HG03064 (cell line): ENCODE measurements at regions not wholly inside any gene's neighbourhood (a gene's known extent, or its start where the extent isn't known, plus 50 kb on each side); places are given as distances from the start of the nearest gene placed in this dataset.

Source experiments
- ATAC-seq: cut with Tn5 transposase; IDR thresholded peaks from one replicate; pipeline ENCODE4 v1.9.1; 2021; ENCODE audit warnings: low read depth; ENCODE audit not compliant: unreplicated experiment

DNA sequence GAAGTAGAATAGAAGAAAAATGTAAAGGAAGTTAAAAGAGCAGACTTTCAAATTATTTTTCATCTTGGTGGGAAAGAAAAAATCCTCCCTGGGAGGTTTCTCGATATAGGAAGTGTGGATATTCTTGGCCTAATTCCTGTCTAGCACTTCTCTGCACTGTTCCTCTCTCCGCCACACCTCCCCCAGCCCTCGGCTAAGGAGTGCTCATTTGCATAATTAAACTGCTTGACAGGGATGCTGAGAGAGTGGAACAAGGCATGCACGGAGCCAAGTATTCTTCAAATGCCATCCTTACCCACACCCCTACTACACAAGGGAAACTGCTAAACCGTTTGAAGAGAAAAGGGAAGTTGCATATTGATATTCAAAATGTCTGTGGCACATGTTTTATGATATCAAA is 511.0 kb upstream of the HTR2A start:
- ATAC-seq = no peak

DNA sequence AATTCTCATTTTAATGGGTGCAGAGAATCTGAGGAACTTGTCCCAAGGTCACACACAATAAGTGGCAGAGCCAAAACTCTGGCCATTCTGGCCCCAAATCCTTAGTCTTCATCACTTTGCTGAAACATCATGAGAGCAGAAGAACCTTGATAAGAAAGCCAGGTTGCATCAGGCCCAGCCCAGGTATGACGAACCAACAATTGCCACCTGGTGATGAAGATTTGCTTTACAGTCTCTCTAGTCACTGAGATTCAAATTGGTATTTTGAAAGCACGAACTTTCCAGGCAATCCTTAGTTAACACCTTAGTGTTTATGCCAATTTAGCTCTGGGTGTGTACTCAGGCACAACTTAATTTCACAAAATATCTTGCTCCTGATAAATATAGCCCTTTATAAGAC is 502.7 kb upstream of the HTR2A start:
- no peak for ATAC-seq

DNA sequence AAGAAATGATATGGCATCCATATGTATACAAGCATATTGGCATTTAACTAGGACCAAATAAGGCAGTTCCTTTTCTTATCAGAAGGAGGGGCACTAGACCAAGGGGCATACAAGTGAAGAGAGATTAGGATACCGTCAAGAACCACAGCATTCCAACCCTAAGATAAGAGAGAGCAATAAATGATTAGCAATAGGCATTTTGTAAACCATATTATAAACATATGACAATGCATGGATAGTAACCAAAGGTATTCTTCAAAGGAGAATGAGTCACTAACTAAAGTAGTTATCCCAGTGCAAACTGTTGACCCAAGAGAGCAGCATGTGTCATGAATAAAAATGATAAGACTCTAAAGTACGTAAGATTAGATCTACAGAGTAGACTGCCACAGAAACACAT is 500.9 kb upstream of the HTR2A start:
- no peak for ATAC-seq

DNA sequence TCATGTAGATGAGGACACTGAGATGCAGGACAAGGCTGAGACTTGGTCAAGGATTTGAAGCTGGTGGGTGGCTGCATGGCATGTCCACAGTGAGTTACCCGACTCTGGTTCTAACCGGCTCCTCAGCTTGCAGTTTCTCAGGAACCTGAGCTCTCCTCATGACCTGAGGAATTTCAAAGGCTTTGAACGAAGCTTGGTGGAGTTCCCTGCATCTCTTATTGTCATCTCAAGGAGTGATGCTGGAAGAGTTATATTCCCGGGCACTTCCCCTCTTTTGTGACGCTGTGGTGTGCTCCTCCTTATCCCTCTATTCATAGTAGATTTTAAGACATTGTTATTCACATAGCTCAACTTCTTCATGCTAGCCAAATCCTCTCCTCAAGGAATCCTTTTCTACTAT is 500.1 kb upstream of the HTR2A start:
- ATAC-seq = no peak

DNA sequence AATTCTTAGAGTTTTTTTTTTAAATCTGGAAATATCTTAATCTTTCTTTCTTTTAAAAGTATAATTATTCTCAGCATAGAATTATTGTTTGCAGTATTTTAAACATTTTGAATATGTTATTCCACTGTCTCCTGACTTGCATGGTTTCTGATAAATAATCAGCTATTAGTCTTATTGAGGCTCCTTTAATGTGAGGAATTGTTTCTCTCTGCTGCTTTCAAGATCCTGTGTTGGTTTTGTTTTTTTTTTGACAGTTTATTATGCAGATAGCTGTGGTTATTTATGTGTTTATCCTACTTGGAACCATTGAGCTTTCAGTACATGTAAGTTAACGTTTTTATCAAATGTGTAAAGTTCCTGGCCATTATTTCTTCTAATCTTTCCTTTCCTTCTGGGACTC is 477.9 kb upstream of the HTR2A start:
- ATAC-seq = no peak

DNA sequence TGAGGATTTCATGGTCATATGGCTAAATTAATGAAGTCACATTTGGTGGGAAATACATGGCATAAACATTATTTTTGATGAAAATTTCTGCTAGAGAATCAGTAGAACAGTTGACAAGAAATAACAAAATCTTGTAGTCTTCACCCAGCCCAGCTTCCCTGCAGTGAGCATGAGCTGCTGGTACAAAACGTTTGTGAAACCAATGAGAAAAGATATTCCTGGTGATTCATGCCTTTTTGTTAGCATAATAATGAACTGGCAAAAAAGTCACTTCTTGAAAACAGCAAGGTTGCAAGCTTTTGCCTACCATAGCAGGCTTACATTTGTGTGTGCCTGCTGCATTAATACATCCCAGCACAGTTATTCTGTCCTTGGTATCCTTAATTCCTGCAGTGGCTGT is 475.9 kb upstream of the HTR2A start:
- ATAC-seq = no peak

DNA sequence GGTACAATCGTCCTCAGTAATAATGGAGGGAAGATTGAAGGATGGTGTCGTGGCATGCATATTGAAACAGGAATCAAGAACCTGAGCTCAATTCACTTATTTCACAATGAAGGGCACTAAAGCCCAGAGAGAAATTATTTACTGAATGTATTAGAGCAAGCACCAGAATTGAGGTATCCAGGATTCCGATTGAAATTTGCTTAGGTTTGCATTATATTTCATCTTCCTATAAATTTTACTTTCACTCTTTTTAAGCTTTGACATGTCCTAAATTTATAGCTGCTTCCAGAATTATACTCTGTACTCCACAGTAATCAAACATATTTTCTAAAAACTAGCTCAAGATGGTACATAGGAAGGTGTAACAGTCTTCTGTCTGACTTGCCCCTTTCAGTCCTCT is 454.9 kb upstream of the HTR2A start:
- no peak for ATAC-seq

DNA sequence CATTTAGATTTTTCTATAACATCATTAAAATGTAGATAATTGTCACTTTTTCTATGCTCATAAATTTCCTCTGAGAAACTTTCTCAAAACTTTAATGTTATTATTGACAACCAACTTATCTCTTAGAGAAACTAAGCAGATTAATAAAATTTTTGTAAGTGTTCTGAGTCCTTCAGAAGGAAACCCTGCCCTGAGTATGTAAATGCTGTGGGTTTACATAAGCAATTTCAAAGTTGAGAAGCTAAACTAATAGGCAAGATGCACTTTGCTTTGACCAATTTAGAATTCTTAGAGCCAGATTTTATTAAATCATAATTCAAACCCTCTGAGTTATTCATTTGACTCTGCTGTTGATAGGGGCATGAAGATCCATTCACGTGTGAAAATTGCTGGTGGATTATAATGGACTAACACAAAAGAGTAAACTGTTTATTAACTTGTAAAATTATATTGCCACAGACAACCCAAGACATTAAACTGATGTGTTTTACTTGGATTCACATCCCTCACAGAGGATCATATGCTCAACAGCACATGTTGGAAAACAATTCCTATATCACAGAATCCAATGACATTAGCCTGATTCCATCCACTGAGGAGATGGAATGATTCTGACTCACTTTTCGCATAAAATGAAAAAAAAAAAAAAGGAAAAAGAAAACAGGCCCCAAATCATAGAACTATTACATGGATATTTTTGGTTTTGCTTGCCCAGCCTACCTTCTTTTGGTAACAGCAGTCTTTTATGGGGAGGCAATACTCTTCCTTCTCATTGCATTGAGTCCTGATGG is 453.7 kb upstream of the HTR2A start:
- no peak for ATAC-seq

DNA sequence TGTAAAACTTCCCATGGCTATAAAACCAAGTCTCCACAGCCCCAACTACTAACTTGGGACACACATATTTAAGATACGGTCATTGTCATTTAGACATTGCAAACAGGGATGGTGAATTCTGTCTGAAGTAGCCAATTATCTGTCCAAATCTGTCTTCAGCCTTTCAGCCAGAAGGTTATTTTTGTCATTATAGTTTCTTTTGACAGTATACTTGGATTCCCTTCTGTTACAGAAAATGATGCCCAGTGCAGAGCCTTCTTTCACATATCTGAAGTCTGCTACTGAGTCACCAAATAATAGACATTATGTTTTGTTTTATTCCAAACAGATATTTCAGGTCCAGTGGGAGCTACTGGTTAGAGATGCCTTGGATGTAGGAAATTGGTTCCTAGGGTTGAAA is 452.4 kb upstream of the HTR2A start:
- no peak for ATAC-seq

DNA sequence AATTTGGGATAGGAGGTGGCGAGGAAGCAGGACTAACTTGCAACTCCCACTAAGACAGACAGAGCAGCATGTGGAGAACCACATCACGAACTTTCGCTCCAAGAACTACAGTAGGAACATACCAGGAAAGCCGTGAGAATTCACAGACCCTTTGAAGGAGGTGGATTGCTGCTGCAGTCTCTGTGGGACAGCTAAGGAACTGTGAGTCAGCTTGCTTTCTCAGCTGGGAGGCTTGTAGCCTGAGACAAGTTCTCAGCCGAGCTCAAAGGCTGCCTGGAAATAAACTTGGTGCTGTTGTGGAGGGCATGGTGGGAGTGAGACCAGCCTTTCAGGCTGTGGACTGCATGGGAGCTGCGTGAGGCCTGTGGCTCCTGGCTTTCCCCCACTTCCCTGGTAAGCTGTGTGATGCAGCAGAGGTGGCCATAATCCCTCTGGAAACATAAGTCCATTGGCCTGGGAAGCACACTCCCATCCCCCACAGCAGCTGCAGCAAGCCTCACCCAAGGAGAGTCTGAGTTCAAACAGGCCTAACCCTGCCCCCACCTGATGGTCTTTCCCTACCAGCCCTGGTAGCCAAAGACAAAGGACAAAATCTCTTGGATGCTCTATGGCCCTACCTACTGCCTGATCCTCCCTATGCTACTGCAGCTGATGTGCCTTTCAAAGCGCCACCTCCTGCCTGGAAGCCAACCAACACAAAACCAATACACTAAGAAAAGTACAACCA is 441.1 kb upstream of the HTR2A start:
- no peak for ATAC-seq

DNA sequence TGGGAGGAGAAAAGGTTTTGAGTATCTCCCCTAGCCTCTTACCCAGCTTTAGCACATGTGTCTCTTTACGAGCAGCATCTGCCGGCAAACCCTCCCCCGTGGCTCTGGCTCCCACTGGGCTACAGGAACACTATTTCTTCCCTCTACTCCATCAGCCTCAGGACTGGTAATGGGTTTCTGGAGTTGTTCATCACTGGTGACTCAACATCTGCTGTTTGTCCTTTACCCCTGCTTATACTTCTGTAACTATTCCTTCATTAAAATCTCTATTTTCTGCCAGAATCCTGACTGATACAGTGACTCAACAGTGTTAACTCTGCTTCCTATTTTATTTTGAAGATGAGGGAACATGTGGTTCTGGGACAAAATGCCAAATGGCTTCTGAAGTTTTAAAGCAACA is 437.3 kb upstream of the HTR2A start:
- ATAC-seq = no peak

DNA sequence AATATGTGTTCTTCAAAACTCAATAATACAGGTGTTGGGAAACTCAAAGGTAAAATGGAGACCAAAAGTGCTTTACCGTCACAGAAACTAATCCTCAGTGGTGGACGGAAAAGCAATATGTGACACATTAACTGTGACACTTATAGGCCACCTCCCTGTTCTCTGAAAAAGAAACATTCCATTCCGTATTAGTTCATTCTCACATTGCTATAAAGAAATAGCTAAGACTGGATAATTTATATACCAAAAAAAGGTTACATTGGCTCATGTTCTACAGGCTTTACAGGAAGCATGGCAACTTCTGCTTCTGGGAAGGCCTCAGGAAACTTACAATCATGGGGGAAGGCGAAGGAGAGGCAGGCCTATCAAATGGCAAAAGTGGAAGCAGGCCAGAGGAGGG is 435.3 kb upstream of the HTR2A start:
- no peak for ATAC-seq

DNA sequence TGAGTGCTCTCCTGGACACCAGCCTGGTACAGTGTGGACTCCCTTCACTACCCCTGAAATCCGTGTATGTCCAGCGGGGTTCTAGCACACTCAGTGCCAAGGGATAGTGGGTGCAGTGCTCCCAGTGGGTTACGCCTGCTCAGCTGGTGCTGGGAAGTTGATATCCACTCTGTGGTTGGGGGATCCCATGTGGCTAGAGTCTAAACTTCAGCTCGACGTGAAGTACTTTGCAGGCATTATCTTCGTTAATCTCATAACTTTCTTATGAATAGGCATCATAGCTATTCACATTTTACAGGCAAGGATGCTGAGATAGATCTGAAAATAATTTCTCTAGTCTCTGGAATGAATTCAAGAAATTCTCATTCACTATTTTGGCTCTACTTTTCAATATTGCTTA is 433.2 kb upstream of the HTR2A start:
- ATAC-seq = no peak

DNA sequence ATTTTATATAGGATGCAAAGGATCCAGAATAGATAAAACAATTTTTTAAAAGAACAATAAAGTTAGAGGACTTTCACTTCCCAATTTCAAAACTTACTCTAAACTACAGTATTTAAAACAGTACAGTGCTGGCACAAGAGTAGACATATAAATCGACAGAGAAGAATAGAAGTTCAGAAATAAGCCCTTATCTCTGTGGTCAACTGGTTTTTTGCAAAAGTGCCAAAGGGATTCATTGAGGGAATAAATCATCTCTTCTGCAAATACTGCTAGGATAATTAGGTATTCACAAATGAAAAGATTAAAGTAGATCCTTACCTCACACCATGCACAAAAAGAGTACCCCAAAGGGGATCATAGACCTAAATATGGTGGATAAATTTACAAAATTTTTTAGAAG is 431.0 kb upstream of the HTR2A start:
- ATAC-seq = no peak

DNA sequence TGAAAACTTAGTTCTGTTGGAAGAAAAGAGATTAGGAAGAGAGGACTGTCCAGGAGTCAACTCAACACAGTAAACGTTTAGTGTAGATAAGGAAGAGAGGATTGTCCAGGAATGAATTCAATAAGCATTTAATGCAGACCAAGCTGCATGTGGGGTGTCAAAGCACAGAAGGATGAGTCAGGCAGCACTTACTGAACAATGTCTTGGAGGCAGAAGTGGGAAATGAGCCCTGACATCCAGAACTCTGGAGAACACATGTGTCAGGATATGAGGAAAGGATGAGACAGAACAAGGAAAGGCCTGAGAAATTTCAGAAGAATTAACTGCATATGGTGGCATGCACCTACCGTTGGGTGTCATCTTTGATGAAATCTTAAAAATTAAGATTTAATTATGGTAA is 429.2 kb upstream of the HTR2A start:
- ATAC-seq = no peak

DNA sequence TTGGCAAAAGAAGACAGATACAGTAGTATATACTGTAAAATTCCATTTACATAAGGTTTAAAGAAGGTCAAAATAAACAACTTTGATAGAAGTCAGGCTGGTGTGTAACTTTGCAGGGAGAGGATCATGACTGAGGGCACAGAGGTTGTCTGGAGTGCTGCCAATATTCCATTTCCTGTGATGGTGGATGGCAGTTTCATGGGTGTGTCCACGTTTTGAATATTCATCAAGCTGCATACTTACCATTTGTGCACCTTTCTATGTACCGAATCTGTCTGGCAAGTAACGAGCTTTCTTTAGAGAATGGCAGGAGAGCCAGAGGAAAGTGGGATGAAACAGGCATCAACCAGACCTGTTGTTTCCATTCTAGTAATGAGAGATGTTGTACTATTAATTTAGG is 420.5 kb upstream of the HTR2A start:
- no peak for ATAC-seq

DNA sequence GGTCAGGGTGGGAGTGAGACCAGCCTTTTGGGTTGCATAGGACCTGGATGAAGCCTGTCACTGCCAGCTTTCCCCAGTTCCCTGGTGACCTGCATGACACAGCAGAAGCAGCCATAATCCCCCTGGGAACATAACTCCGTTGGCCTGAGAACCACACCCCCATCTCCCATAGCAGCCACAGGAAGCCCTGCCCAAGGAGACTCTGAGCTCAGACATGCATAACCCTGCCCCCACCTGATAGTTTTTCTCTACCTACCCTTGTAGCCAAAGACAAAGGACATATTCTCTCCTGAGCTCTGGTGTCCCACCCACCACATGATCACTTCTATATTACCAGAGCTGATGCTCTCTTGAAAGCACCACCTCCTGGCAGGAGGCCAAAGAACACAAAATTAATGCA is 413.5 kb upstream of the HTR2A start:
- ATAC-seq = no peak

DNA sequence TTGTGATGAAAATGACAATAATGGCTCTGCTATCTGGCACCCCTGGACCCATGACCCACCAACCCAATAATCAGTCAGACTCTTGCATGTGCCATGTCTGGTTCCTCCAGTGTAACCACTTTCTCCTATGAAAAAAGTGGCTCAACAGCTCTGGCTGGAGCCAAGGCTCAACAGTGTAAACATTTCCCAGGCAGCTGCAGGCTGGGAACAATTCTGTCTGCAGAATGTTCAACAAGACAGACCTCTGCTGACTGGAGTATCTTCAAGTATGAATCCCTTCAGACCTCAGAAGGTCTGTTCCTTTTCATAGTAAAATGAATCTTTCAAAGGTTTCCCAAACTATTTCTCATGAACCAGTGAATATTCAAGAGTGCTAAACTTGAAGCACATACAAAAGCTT is 410.1 kb upstream of the HTR2A start:
- ATAC-seq = no peak

DNA sequence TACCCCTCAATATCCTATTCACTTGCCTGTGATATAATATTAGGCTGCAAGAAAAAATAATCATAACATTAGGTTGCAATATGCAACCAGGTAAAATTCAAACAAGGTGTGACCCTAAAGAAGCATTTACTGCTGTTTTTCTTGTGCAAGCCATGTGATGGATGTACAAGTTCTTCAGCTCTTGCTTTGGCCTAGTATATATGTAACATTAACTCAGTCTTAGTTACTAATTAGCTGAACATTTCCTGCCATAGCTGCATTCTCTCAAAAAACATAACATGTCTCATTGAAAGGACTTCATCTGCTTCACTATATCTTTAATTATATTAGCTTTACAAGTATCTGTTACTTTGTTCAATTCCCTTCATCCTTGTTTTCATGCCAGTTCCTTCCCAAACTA is 406.8 kb upstream of the HTR2A start:
- ATAC-seq = no peak

DNA sequence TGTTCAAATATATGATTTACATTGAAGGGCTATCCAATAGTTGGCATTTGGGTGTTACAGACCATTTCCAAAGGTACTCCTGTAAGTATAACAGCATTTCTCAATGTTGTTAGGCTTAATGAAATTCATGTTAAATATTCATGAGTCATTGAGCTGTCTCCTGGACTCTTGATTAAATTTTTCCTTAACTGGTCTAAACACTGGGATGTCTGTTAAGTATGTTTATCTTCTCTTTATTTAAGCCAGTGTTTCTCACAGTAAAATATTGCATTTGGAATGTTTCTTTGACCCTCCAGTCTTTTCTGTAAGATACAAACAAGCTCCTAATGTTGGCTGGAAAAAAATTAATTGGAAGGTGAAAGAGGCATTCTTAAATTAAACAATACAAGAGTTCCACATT is 402.5 kb upstream of the HTR2A start:
- no peak for ATAC-seq

DNA sequence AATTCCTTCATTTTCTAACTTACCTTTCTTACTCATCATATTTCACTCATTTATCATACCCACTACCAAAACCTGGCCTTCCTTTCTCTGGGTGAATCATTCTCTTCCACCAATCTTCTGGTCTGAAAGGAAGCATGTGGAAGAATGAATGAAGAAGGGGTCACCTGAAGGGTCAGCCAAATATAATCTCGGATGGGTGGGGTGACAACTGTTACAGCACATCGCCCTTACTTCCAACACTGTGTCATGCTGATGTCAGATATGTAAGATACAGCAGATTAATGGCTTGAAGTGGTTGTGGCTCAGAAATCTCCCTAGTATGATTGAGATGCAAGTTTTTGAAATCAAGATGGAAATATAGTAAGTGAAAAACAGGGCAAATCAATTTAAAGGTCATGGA is 401.7 kb upstream of the HTR2A start:
- ATAC-seq = no peak

DNA sequence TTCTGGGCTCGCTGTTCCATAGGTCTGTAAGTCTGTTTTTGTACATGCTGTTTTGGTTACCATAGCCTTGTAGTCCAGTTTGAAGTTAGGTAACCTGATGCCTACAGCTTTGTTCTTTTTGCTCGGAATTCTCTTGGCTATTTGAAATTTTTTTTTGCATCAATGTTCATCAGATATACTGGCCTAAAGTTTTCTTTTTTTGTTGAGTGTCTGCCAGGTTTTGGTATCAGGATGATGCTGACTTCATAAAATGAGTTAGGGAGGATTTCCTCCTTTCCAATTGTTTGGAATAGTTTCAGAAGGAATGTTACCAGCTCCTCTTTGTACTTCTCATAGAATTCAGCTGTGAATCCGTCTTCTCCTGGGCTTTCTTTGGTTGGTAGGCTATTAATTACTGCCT is 397.8 kb upstream of the HTR2A start:
- no peak for ATAC-seq
